Thyroid gland (tissue), 4 donors: ENCODE measurements at regions not wholly inside any gene's neighbourhood (a gene's known extent, or its start where the extent isn't known, plus 50 kb on each side); places are given as distances from the start of the nearest gene placed in this dataset.

Experiments
- DNase-seq, 2 donors: peaks; one replicate each; pipeline ENCODE4 v3.0.0-alpha.2; 2019
- H3K27ac ChIP-seq, 3 donors: fragments of 200-600 bp; sonication (generic); 1 replicate in 2 of 3; 2 replicates in 1 of 3; pipeline ENCODE4 v1.5.1; 2016 to 2019; ENCODE audit warnings: mild to moderate bottlenecking in 1 of 3, moderate library complexity in 1 of 3
- H3K27me3 ChIP-seq: fragments of 200-600 bp; sonication (generic); one replicate; pipeline ENCODE4 v1.5.1; 2019
- H3K36me3 ChIP-seq, 2 donors: fragments of 200-600 bp; sonication (generic); one replicate each; pipeline ENCODE4 v1.5.1; 2016 to 2019
- H3K4me1 ChIP-seq, 2 donors: fragments of 200-600 bp; sonication (generic); one replicate each; pipeline ENCODE4 v1.5.1; 2017 to 2019
- H3K4me3 ChIP-seq, 3 donors: fragments of 200-600 bp; sonication (generic); replicated peaks in 1 of 3; 1 replicate in 2 of 3; 2 replicates in 1 of 3; pipeline ENCODE4 v1.5.1; 2016; ENCODE audit warnings: mild to moderate bottlenecking in 1 of 3
- H3K9me3 ChIP-seq: fragments of 200-600 bp; sonication (generic); one replicate; pipeline ENCODE4 v1.5.1; 2017
- CTCF ChIP-seq, 6 experiments: fragments of 200-600 bp in 3 of 6; fragments of 450-650 bp in 3 of 6; sonication (generic) in 3 of 6; IDR thresholded peaks; one replicate each; pipeline ENCODE4 v1.5.1; 2016 to 2019; ENCODE audit warnings: antibody characterized with exemption in 6 of 6, mild to moderate bottlenecking in 2 of 6, inconsistent platforms in 1 of 6, moderate library complexity in 1 of 6
- POLR2A ChIP-seq, 2 donors: fragments of 450-650 bp; IDR thresholded peaks; one replicate each; pipeline ENCODE4 v1.6.1; 2017; ENCODE audit warnings: antibody characterized with exemption in 2 of 2, mild to moderate bottlenecking in 2 of 2, moderate library complexity in 1 of 2
- WGBS, 2 donors: methylation state at CpG; one replicate each; pipeline ENCODE4 v1.1.5; 2017; 5-methylcytosine and 5-hydroxymethylcytosine counted together
- intact Hi-C: fragments of 100-400 bp; cut with DNase I; formaldehyde crosslinking; loops from one replicate; pipeline ENCODE4 v1.15.1; 2023

- Histone ChIP-seq H3K4me3 (no peak overlapping the region), H3K27me3 (no peaks in the 10 kb centered on the region), H3K27ac (no peak overlapping the region), H3K36me3 (no peaks in the 10 kb centered on the region), H3K4me1 (no peaks in the 10 kb centered on the region), H3K9me3 (no peaks in the 10 kb centered on the region)
- DNase-seq = no peak
- WGBS, 2 donors = 79 to 91% methylated on average over 8 of the region's 8 CpGs
- TF ChIP-seq CTCF (IDR thresholded peaks at IDR 0.05) (no peak), POLR2A (IDR thresholded peaks at IDR 0.05) (no peak)
- intact Hi-C loops = no loop called here
Measured at GRCh38 chr5:8227112-8227511, 358.2 kb downstream of the MTRR start.

GRCh38 chr5:8229551-8229950 lies 360.6 kb downstream of the MTRR start:
- H3K27ac ChIP-seq = no peak overlapping the region
- H3K9me3 ChIP-seq = no peaks in the 10 kb centered on the region
- no peak overlapping the region for H3K4me3 ChIP-seq
- WGBS, 2 donors = 93 to 94% methylated on average over 3 to 4 of the region's 4 CpGs
- H3K36me3 ChIP-seq = no peaks in the 10 kb centered on the region
- H3K27me3 ChIP-seq = no peaks in the 10 kb centered on the region
- intact Hi-C loops = no loop called here
- TF ChIP-seq CTCF (IDR thresholded peaks at IDR 0.05) (no peak), POLR2A (IDR thresholded peaks at IDR 0.05) (no peak)
- no peaks in the 10 kb centered on the region for H3K4me1 ChIP-seq
- DNase-seq = no peak

GRCh38 chr5:8230868-8231267 lies 361.9 kb downstream of the MTRR start:
- WGBS, 2 donors = 28 to 33% methylated on average over 2 of the region's 2 CpGs

GRCh38 chr5:8233479-8233878 lies 364.5 kb downstream of the MTRR start:
- no peak for TF ChIP-seq POLR2A (IDR thresholded peaks at IDR 0.05)
- no peak for TF ChIP-seq CTCF (IDR thresholded peaks at IDR 0.05)
- Histone ChIP-seq H3K36me3 (no peaks in the 10 kb centered on the region), H3K4me1 (no peaks in the 10 kb centered on the region), H3K4me3 (no peak overlapping the region), H3K27ac (no peak overlapping the region), H3K9me3 (no peaks in the 10 kb centered on the region), H3K27me3 (no peaks in the 10 kb centered on the region)
- intact Hi-C loops = no loop called here
- no peak for DNase-seq

More at GRCh38 chr5:8230868-8231267, 361.9 kb downstream of the MTRR start:
- no peak overlapping the region for H3K27ac ChIP-seq
- H3K27me3 ChIP-seq = no peaks in the 10 kb centered on the region
- no peaks in the 10 kb centered on the region for H3K36me3 ChIP-seq
- DNase-seq = no peak
- H3K9me3 ChIP-seq = no peaks in the 10 kb centered on the region
- no peaks in the 10 kb centered on the region for H3K4me1 ChIP-seq
- H3K4me3 ChIP-seq = no peak overlapping the region
- no peak for TF ChIP-seq POLR2A (IDR thresholded peaks at IDR 0.05)
- TF ChIP-seq CTCF (IDR thresholded peaks at IDR 0.05) = no peak
- intact Hi-C loops = no loop called here

GRCh38 chr5:8234179-8234770 lies 365.3 kb downstream of the MTRR start:
- Histone ChIP-seq H3K4me3 (no peak overlapping the region), H3K9me3 (no peaks in the 10 kb centered on the region), H3K36me3 (no peaks in the 10 kb centered on the region), H3K27me3 (no peaks in the 10 kb centered on the region), H3K27ac (no peak overlapping the region), H3K4me1 (no peaks in the 10 kb centered on the region)
- 61 to 93% methylated on average over 3 of the region's 3 CpGs for WGBS, 2 donors
- intact Hi-C loops = no loop called here
- DNase-seq = no peak
- TF ChIP-seq POLR2A (IDR thresholded peaks at IDR 0.05) (no peak), CTCF (IDR thresholded peaks at IDR 0.05) (no peak)
